ENCODE measurements at regions not wholly inside any gene's neighbourhood (a gene's known extent, or its start where the extent isn't known, plus 50 kb on each side); places are given as distances from the start of the nearest gene placed in this dataset.
A peak's percentile ranks its signal among the peaks of the same experiment; 100 is the strongest.

DNA sequence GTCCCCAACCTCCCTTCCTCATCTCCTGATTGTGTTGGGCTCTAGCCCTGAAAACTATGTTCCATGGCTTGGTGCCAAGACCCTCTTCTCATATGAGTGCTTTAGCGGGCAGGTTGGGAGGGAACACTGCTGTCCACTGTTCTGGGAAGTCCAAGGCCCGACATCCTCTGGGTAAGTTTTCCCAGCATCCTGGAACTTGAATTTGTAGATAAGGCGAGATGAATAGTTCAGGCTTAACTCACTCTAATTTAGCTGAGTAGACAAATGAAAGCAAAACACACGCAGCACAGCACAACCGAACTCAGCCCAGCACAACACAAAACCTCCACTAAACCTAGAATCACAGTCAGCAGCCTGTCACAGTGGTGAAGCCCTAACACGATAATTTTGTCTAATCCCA lies 95.3 kb upstream of the SLC28A3 start:
- Histone ChIP-seq H3K4ac (ENCODE audit: low read depth, low read length) (no peak overlapping the region), H4K5ac (ENCODE audit: low read depth, low read length) (no peak overlapping the region), H2AK9ac (replicated peaks; ENCODE audit: low read depth, low read length, poor library complexity) (no peak overlapping the region), H3K4me1 (ENCODE audit: control insufficient read depth, insufficient read depth, low read length) (no peaks in the 10 kb centered on the region), H3K27ac (ENCODE audit: insufficient read depth, low read length) (no peak overlapping the region), H2BK5ac (ENCODE audit: low read depth, low read length, poor library complexity, severe bottlenecking) (no peak overlapping the region), H3K23ac (ENCODE audit: low read depth, low read length) (no peak overlapping the region), H3K4me2 (ENCODE audit: low read depth, low read length) (no peak overlapping the region), H2BK120ac (ENCODE audit: low read depth, low read length) (no peak overlapping the region), H2BK15ac (ENCODE audit: low read depth, low read length) (no peak overlapping the region), H3K27me3 (ENCODE audit: control insufficient read depth, insufficient read depth, low read length) (no peaks in the 10 kb centered on the region), H3K9me1 (ENCODE audit: insufficient read depth, low read length) (no peaks in the 10 kb centered on the region), H3K36me3 (ENCODE audit: control insufficient read depth, insufficient read depth, low read length) (no peaks in the 10 kb centered on the region), H3K79me1 (ENCODE audit: low read depth in 1 of 2, low read length in 2 of 2) (no peaks in the 10 kb centered on the region), H3K18ac (ENCODE audit: low read depth, low read length) (no peak overlapping the region), H4K91ac (ENCODE audit: insufficient read depth, low read depth, low read length) (no peak overlapping the region), H2AFZ (replicated peaks; ENCODE audit: low read length, poor library complexity) (peak overlapping the region; percentile 32), H4K20me1 (ENCODE audit: insufficient read depth, low read length) (no peaks in the 10 kb centered on the region), H2BK20ac (ENCODE audit: low read depth, low read length) (no peak overlapping the region), H3K9ac (ENCODE audit: low read depth, low read length) (no peak overlapping the region), H3K9me3 (ENCODE audit: control insufficient read depth, insufficient read depth, low read length) (0 out of 2 replicates have a peak, but pooled peaks cover 4% of the 10 kb centered on the region), H2AK5ac (ENCODE audit: low read depth, low read length) (no peak overlapping the region), H4K8ac (ENCODE audit: low read depth in 2 of 2, low read length in 2 of 2) (no peak overlapping the region), H3K14ac (replicated peaks; ENCODE audit: low read depth, low read length) (no peak overlapping the region), H3K4me3 (ENCODE audit: insufficient read depth, low read depth, low read length) (no peak overlapping the region), H3K56ac (ENCODE audit: extremely low read depth, insufficient read depth, low read length) (no peak overlapping the region)
- ChIA-PET CTCF (no interaction called here), POLR2A (ENCODE audit: unreplicated experiment) (no interaction called here)
- in situ Hi-C loops (cut with MboI; ENCODE audit: low sequenced_read_pairs): no loop called here
- no peak for DNase-seq
- intact Hi-C loops (cut with micrococcal nuclease): no loop called here
- dilution Hi-C loops (cut with HindIII; ENCODE audit: low sequenced_read_pairs, unreplicated experiment): no loop called here
- no peak for TF ChIP-seq USF2 (IDR thresholded peaks at IDR 0.05; ENCODE audit: low read depth, low read length)
- TF ChIP-seq RFX5 (IDR thresholded peaks at IDR 0.05; ENCODE audit: low read depth, low read length): no peak
- no peak for TF ChIP-seq ELK1 (IDR thresholded peaks at IDR 0.05; ENCODE audit: borderline replicate concordance, low read depth, low read length)
- no peak for TF ChIP-seq NFE2L2 (IDR thresholded peaks at IDR 0.05; ENCODE audit: low read depth, low read length)
- TF ChIP-seq CHD1 (IDR thresholded peaks at IDR 0.05; ENCODE audit: low read depth, low read length): no peak
- no peak for TF ChIP-seq SMC3 (IDR thresholded peaks at IDR 0.05; ENCODE audit: low read depth, low read length)
- no peak for TF ChIP-seq FOS (IDR thresholded peaks at IDR 0.05; ENCODE audit: low read depth, low read length)
- no peak for TF ChIP-seq CTCF (conservative IDR thresholded peaks at IDR 0.05; ENCODE audit: low read depth, low read length)
- TF ChIP-seq POLR2A (IDR thresholded peaks at IDR 0.05; ENCODE audit: low read depth, low read length): no peak
- TF ChIP-seq RAD21 (IDR thresholded peaks at IDR 0.05; ENCODE audit: low read length): no peak
- TF ChIP-seq RCOR1 (IDR thresholded peaks at IDR 0.05; ENCODE audit: insufficient replicate concordance, low read length): no peak
- TF ChIP-seq MAZ (IDR thresholded peaks at IDR 0.05; ENCODE audit: borderline replicate concordance, low read depth, low read length): no peak
- TF ChIP-seq MAFK (IDR thresholded peaks at IDR 0.05; ENCODE audit: low read depth, low read length): no peak
- BruUV-seq (replicated peaks): no TSS peak
- ATAC-seq (ENCODE audit: low read depth): no peak
- no CpG with 5 or more reads among the region's 6 CpGs for WGBS, 2 experiments (ENCODE audit: extremely low coverage in 2 of 2, insufficient read length in 1 of 2)

Data from IMR-90 (cell line).